ENCODE measurements at regions not wholly inside any gene's neighbourhood (a gene's known extent, or its start where the extent isn't known, plus 50 kb on each side); places are given as distances from the start of the nearest gene placed in this dataset.

GRCh38 chr6:147149826-147150225, 54.4 kb upstream of the STXBP5 start:
- no peak for TF ChIP-seq CTCF (IDR thresholded peaks at IDR 0.05)
- Mint-ChIP-seq H3K27ac (no peak overlapping the region), H3K4me1 (no peaks in the 10 kb centered on the region), H3K27me3 (ENCODE audit: low read depth in 3 of 3) (peaks cover 0 to 2% (median 0%) of the 10 kb centered on the region in 3 donors), H3K4me3 (no peak overlapping the region), H3K9me3 (peaks cover 0 to 3% (median 0%) of the 10 kb centered on the region in 7 donors), H3K36me3 (no peaks in the 10 kb centered on the region)
- no peaks in the 10 kb centered on the region for H3K27me3 ChIP-seq (ENCODE audit: control insufficient read depth in 2 of 2, insufficient read depth in 2 of 2, low read length in 2 of 2)
- no peak overlapping the region for H3K4me2 ChIP-seq (replicated peaks; ENCODE audit: extremely low read depth, low read length, poor library complexity, severe bottlenecking)
- intact Hi-C loops (cut with micrococcal nuclease): no loop called here
- no peaks in the 10 kb centered on the region for H3K4me1 ChIP-seq (ENCODE audit: control insufficient read depth in 1 of 2, insufficient read depth in 2 of 2, low read length in 2 of 2)
- no CpG with 5 or more reads among the region's 2 CpGs for WGBS (ENCODE audit: insufficient coverage)
- no peak overlapping the region for H3K27ac ChIP-seq (ENCODE audit: low read depth in 1 of 2, low read length in 2 of 2)
- DNase-seq: no peak
- no peaks in the 10 kb centered on the region for H3K36me3 ChIP-seq (replicated peaks in 1 of 2; ENCODE audit: control insufficient read depth in 1 of 2, insufficient read depth in 2 of 2, low read length in 2 of 2)
- H3K4me3 ChIP-seq (replicated peaks in 1 of 3; ENCODE audit: low read depth in 2 of 3, low read length in 3 of 3): no peak overlapping the region
- H4K20me1 ChIP-seq (ENCODE audit: insufficient read depth, low read length): no peaks in the 10 kb centered on the region
- no peak overlapping the region for H3K9ac ChIP-seq (ENCODE audit: insufficient read depth, low read length, poor library complexity, severe bottlenecking)
- H2AFZ ChIP-seq (ENCODE audit: insufficient read depth, low read depth, low read length, poor library complexity, severe bottlenecking): no peak overlapping the region
- H3K79me2 ChIP-seq (ENCODE audit: insufficient read depth, low read length): no peaks in the 10 kb centered on the region
- H3K9me3 ChIP-seq (replicated peaks in 1 of 2; ENCODE audit: control insufficient read depth in 1 of 2, insufficient read depth in 1 of 2, low read length in 2 of 2): no peaks in the 10 kb centered on the region

GRCh38 chr6:147150293-147150692, 53.9 kb upstream of the STXBP5 start:
- H3K4me3 ChIP-seq (replicated peaks in 1 of 3; ENCODE audit: low read depth in 2 of 3, low read length in 3 of 3): no peak overlapping the region
- no CpG with 5 or more reads among the region's 1 CpG for WGBS (ENCODE audit: insufficient coverage)
- H3K36me3 ChIP-seq (replicated peaks in 1 of 2; ENCODE audit: control insufficient read depth in 1 of 2, insufficient read depth in 2 of 2, low read length in 2 of 2): no peaks in the 10 kb centered on the region
- H4K20me1 ChIP-seq (ENCODE audit: insufficient read depth, low read length): no peaks in the 10 kb centered on the region
- no peak overlapping the region for H3K4me2 ChIP-seq (replicated peaks; ENCODE audit: extremely low read depth, low read length, poor library complexity, severe bottlenecking)
- H3K79me2 ChIP-seq (ENCODE audit: insufficient read depth, low read length): no peaks in the 10 kb centered on the region
- no peak overlapping the region for H3K27ac Mint-ChIP-seq
- no peaks in the 10 kb centered on the region for H3K36me3 Mint-ChIP-seq
- no peak overlapping the region for H2AFZ ChIP-seq (ENCODE audit: insufficient read depth, low read depth, low read length, poor library complexity, severe bottlenecking)
- H3K4me3 Mint-ChIP-seq: no peak overlapping the region
- H3K27ac ChIP-seq (ENCODE audit: low read depth in 1 of 2, low read length in 2 of 2): no peak overlapping the region
- H3K9me3 Mint-ChIP-seq: peaks cover 0 to 3% (median 0%) of the 10 kb centered on the region in 7 donors
- peaks cover 0 to 2% (median 0%) of the 10 kb centered on the region in 3 donors for H3K27me3 Mint-ChIP-seq (ENCODE audit: low read depth in 3 of 3)
- H3K27me3 ChIP-seq (ENCODE audit: control insufficient read depth in 2 of 2, insufficient read depth in 2 of 2, low read length in 2 of 2): no peaks in the 10 kb centered on the region
- H3K4me1 Mint-ChIP-seq: no peaks in the 10 kb centered on the region
- no peak overlapping the region for H3K9ac ChIP-seq (ENCODE audit: insufficient read depth, low read length, poor library complexity, severe bottlenecking)
- no peaks in the 10 kb centered on the region for H3K4me1 ChIP-seq (ENCODE audit: control insufficient read depth in 1 of 2, insufficient read depth in 2 of 2, low read length in 2 of 2)
- DNase-seq: no peak
- H3K9me3 ChIP-seq (replicated peaks in 1 of 2; ENCODE audit: control insufficient read depth in 1 of 2, insufficient read depth in 1 of 2, low read length in 2 of 2): no peaks in the 10 kb centered on the region
- intact Hi-C loops (cut with micrococcal nuclease): no loop called here
- TF ChIP-seq CTCF (IDR thresholded peaks at IDR 0.05): no peak
